Choroid plexus epithelial cell (primary cell): ENCODE measurements at regions not wholly inside any gene's neighbourhood (a gene's known extent, or its start where the extent isn't known, plus 50 kb on each side); places are given as distances from the start of the nearest gene placed in this dataset.
"Not testable (repeated sequence)": the region's sequence is repeated elsewhere in the genome, so short reads cannot be mapped to it uniquely, and the experiment has no call there.

Source experiments
- DNase-seq: peaks from one replicate; pipeline ENCODE4 v3.0.0-alpha.2; 2010; ENCODE audit warnings: low read depth
- H3K4me3 ChIP-seq: 2 replicates; pipeline ENCODE4 v1.5.1; 2011; ENCODE audit warnings: low read depth, mild to moderate bottlenecking, control low read depth, low read length, moderate library complexity
- TF ChIP-seq, protein P1 (sequence below): conservative IDR thresholded peaks from 2 replicates; pipeline ENCODE4 v1.5.1; 2011; ENCODE audit warnings: low read depth, mild to moderate bottlenecking, control low read depth, inconsistent platforms, low read length, moderate library complexity

GRCh38 chr18:59848002-59848401 lies 51.8 kb upstream of the PMAIP1 start:
- no peak overlapping the region for H3K4me3 ChIP-seq
- TF ChIP-seq, protein P1, sequence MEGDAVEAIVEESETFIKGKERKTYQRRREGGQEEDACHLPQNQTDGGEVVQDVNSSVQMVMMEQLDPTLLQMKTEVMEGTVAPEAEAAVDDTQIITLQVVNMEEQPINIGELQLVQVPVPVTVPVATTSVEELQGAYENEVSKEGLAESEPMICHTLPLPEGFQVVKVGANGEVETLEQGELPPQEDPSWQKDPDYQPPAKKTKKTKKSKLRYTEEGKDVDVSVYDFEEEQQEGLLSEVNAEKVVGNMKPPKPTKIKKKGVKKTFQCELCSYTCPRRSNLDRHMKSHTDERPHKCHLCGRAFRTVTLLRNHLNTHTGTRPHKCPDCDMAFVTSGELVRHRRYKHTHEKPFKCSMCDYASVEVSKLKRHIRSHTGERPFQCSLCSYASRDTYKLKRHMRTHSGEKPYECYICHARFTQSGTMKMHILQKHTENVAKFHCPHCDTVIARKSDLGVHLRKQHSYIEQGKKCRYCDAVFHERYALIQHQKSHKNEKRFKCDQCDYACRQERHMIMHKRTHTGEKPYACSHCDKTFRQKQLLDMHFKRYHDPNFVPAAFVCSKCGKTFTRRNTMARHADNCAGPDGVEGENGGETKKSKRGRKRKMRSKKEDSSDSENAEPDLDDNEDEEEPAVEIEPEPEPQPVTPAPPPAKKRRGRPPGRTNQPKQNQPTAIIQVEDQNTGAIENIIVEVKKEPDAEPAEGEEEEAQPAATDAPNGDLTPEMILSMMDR = no peak
- no peak for DNase-seq

DNA sequence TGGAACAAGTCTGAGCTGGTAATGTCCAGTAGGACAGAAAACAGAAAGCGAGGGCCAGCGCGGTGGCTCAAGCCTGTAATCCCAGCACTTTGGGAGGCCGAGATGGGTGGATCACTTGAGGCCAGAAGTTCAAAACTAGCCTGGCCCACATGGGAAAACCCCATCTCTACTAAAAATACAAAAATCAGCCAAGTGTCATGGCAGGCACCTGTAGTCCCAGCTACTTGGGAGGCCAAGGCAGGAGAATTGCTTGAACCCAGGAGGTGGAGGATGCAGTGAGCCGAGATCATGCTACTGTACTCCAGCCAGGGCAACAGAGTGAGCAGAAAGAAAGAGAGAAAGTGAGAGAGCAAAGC lies 52.3 kb upstream of the PMAIP1 start:
- not testable (repeated sequence) for H3K4me3 ChIP-seq, DNase-seq

- peak; percentile 69 for DNase-seq
- H3K4me3 ChIP-seq = no peak overlapping the region
- TF ChIP-seq, protein P1 = no peak
Measured at GRCh38 chr18:59846814-59847490, 52.8 kb upstream of the PMAIP1 start.

DNA sequence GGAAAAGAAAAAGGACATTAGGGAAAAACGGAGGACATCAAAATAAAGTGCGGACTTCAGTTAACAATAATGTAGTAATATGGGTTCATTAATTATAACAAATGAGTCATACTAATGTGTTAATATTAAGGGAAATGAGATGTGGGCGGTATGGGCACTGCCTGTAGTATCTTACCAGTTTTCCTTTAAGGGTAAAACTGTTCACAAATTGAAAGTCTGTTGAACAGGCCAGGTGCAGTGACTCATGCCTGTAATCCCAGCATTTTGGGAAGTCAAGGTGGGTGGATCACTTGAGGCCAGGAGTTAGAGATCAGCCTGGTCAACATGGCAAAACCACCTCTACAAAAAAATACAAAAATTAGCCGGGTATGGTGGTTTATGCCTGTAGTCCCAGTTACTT lies 56.8 kb upstream of the PMAIP1 start:
- TF ChIP-seq, protein P1 = no peak
- DNase-seq = no peak
- H3K4me3 ChIP-seq = no peak overlapping the region

DNA sequence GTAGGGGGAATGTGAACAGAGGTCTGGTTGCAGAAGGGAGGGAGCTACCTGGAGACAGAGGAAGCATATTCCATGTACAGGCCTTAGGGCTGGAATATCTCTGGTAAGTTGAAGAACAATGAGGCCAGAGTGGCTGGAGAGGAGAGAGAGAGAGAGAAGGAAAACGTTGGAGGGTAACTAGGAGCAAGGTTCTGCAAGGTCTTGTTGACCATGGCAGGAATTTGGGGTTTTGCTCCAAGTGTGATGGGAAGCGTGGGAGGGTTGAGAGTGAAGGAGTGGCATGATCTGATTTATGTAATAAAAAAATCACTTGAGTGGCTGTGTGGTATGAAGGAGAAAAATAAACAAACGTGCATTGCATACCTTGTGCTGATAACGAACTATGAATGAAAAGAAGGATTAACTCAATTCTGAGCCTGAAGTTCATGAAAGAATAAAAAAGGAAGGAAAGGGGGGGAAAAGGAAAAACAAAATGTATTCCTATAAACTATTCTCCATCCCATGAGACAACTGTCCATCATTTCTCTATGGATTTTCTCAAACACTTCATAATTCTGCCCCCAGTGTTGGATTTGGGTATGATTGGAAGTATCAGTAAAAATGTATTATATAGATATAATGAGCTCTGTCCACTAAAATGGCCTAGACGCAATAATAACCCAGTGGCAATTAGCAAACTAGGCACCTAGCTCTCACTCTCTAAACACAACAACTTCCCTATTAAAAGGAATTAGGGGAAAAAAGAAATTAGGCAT lies 59.7 kb upstream of the PMAIP1 start:
- peak; percentile 21 for DNase-seq
- TF ChIP-seq, protein P1 = peak; percentile 40
- H3K4me3 ChIP-seq = no peak overlapping the region

- no peak for DNase-seq
- TF ChIP-seq, protein P1 = no peak
- H3K4me3 ChIP-seq = no peak overlapping the region
Measured at GRCh38 chr18:59839246-59839645, 60.5 kb upstream of the PMAIP1 start.

DNA sequence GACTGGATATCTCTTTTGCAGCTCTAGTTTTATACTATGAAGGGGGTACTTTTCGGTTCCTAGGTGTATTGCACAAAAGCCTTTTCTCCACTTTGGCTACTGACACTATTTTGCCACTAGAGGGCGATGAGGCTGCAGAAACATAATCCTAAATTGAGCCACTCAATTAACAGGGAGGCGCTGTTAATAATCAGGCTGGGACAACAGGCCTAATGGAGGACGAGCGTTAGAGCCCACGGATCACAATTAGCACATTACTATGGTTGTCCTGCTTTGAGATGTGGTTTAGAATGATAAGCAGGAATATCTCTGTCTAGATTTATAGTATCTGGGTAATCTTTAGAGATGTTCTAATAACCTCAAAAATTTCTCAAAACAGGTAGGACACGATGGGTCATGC lies 62.2 kb upstream of the PMAIP1 start:
- no peak overlapping the region for H3K4me3 ChIP-seq
- TF ChIP-seq, protein P1 = peak; percentile 91
- DNase-seq = peak; percentile 78
